ENCODE measurements at regions not wholly inside any gene's neighbourhood (a gene's known extent, or its start where the extent isn't known, plus 50 kb on each side); places are given as distances from the start of the nearest gene placed in this dataset.
"Not testable (repeated sequence)": the region's sequence is repeated elsewhere in the genome, so short reads cannot be mapped to it uniquely, and the experiment has no call there.

GRCh38 chr12:93008044-93008778, 79.1 kb upstream of the EEA1 start:
- TF ChIP-seq CTCF (IDR thresholded peaks at IDR 0.05; ENCODE audit: insufficient read depth, low read length, poor library complexity, severe bottlenecking): no peak
- DNase-seq (ENCODE audit: low read depth): no peak
- no peaks in the 10 kb centered on the region for H3K36me3 ChIP-seq (ENCODE audit: control insufficient read depth, insufficient read depth, low read length)
- no peak overlapping the region for H3K4me3 ChIP-seq (ENCODE audit: low read depth, low read length)
- H3K27me3 ChIP-seq (ENCODE audit: control insufficient read depth, insufficient read depth, low read length): no peaks in the 10 kb centered on the region

- H3K36me3 ChIP-seq (ENCODE audit: control insufficient read depth, insufficient read depth, low read length); H3K4me3 ChIP-seq (ENCODE audit: low read depth, low read length); DNase-seq (ENCODE audit: low read depth); H3K27me3 ChIP-seq (ENCODE audit: control insufficient read depth, insufficient read depth, low read length): not testable (repeated sequence)
Observed at GRCh38 chr12:93008880-93009279, 79.8 kb upstream of the EEA1 start.

GRCh38 chr12:93009533-93009932, 80.4 kb upstream of the EEA1 start:
- no peak for TF ChIP-seq CTCF (IDR thresholded peaks at IDR 0.05; ENCODE audit: insufficient read depth, low read length, poor library complexity, severe bottlenecking)
- Histone ChIP-seq H3K4me3 (ENCODE audit: low read depth, low read length) (no peak overlapping the region), H3K27me3 (ENCODE audit: control insufficient read depth, insufficient read depth, low read length) (no peaks in the 10 kb centered on the region), H3K36me3 (ENCODE audit: control insufficient read depth, insufficient read depth, low read length) (no peaks in the 10 kb centered on the region)
- DNase-seq (ENCODE audit: low read depth): no peak

- H3K27me3 ChIP-seq (ENCODE audit: control insufficient read depth, insufficient read depth, low read length): no peaks in the 10 kb centered on the region
- no peak for TF ChIP-seq CTCF (IDR thresholded peaks at IDR 0.05; ENCODE audit: insufficient read depth, low read length, poor library complexity, severe bottlenecking)
Observed at GRCh38 chr12:93010461-93010860, 81.4 kb upstream of the EEA1 start.

GRCh38 chr12:93011100-93011499, 82.0 kb upstream of the EEA1 start:
- Histone ChIP-seq H3K4me3 (ENCODE audit: low read depth, low read length) (no peak overlapping the region), H3K27me3 (ENCODE audit: control insufficient read depth, insufficient read depth, low read length) (no peaks in the 10 kb centered on the region), H3K36me3 (ENCODE audit: control insufficient read depth, insufficient read depth, low read length) (no peaks in the 10 kb centered on the region)
- no peak for DNase-seq (ENCODE audit: low read depth)
- no peak for TF ChIP-seq CTCF (IDR thresholded peaks at IDR 0.05; ENCODE audit: insufficient read depth, low read length, poor library complexity, severe bottlenecking)

More at GRCh38 chr12:93010461-93010860, 81.4 kb upstream of the EEA1 start:
- no peak overlapping the region for H3K4me3 ChIP-seq (ENCODE audit: low read depth, low read length)
- no peaks in the 10 kb centered on the region for H3K36me3 ChIP-seq (ENCODE audit: control insufficient read depth, insufficient read depth, low read length)
- DNase-seq (ENCODE audit: low read depth): no peak

GRCh38 chr12:93015871-93016751, 87.0 kb upstream of the EEA1 start:
- DNase-seq (ENCODE audit: low read depth): no peak
- TF ChIP-seq CTCF (IDR thresholded peaks at IDR 0.05; ENCODE audit: insufficient read depth, low read length, poor library complexity, severe bottlenecking): no peak
- Histone ChIP-seq H3K36me3 (ENCODE audit: control insufficient read depth, insufficient read depth, low read length) (no peaks in the 10 kb centered on the region), H3K27me3 (ENCODE audit: control insufficient read depth, insufficient read depth, low read length) (no peaks in the 10 kb centered on the region), H3K4me3 (ENCODE audit: low read depth, low read length) (no peak overlapping the region)

Data from kidney epithelial cell (primary cell).